GM19035 (cell line): ENCODE measurements at regions not wholly inside any gene's neighbourhood (a gene's known extent, or its start where the extent isn't known, plus 50 kb on each side); places are given as distances from the start of the nearest gene placed in this dataset.
A peak's percentile ranks its signal among the peaks of the same experiment; 100 is the strongest.
"Not testable (repeated sequence)": the region's sequence is repeated elsewhere in the genome, so short reads cannot be mapped to it uniquely, and the experiment has no call there.

Experiments
- ATAC-seq: cut with Tn5 transposase; IDR thresholded peaks from one replicate; pipeline ENCODE4 v1.9.1; 2021; ENCODE audit not compliant: unreplicated experiment

- peak; percentile 96 for ATAC-seq
These were observed 598.7 kb downstream of the SOX5 start for GRCh38 chr12:23350808-23351207.

- no peak for ATAC-seq
These were observed 596.8 kb downstream of the SOX5 start for GRCh38 chr12:23352670-23353069.

- no peak for ATAC-seq
These were observed 594.7 kb downstream of the SOX5 start for GRCh38 chr12:23354800-23355199.

- no peak for ATAC-seq
These were observed 593.0 kb downstream of the SOX5 start for GRCh38 chr12:23356440-23356839.

- ATAC-seq = no peak
These were observed 592.4 kb downstream of the SOX5 start for GRCh38 chr12:23356927-23357708.

- no peak for ATAC-seq
These were observed 589.3 kb downstream of the SOX5 start for GRCh38 chr12:23359975-23360701.

- no peak for ATAC-seq
These were observed 587.5 kb downstream of the SOX5 start for GRCh38 chr12:23361971-23362370.

- no peak for ATAC-seq
These were observed 580.9 kb downstream of the SOX5 start for GRCh38 chr12:23368590-23368989.

GRCh38 chr12:23375621-23376020, 573.8 kb downstream of the SOX5 start:
- no peak for ATAC-seq

- no peak for ATAC-seq
These were observed 573.2 kb downstream of the SOX5 start for GRCh38 chr12:23376238-23376637.

GRCh38 chr12:23380419-23381100, 568.9 kb downstream of the SOX5 start:
- no peak for ATAC-seq

- ATAC-seq = not testable (repeated sequence)
These were observed 560.6 kb downstream of the SOX5 start for GRCh38 chr12:23388898-23389297.

GRCh38 chr12:23389315-23389714, 560.2 kb downstream of the SOX5 start:
- not testable (repeated sequence) for ATAC-seq

- no peak for ATAC-seq
These were observed 550.0 kb downstream of the SOX5 start for GRCh38 chr12:23399402-23399933.

- no peak for ATAC-seq
These were observed 534.3 kb downstream of the SOX5 start for GRCh38 chr12:23415180-23415579.

GRCh38 chr12:23421556-23421955, 527.9 kb downstream of the SOX5 start:
- no peak for ATAC-seq

GRCh38 chr12:23423097-23423687, 526.3 kb downstream of the SOX5 start:
- no peak for ATAC-seq

- ATAC-seq = no peak
These were observed 525.7 kb downstream of the SOX5 start for GRCh38 chr12:23423796-23424195.

- no peak for ATAC-seq
These were observed 524.8 kb downstream of the SOX5 start for GRCh38 chr12:23424685-23425084.

GRCh38 chr12:23426328-23426727, 523.1 kb downstream of the SOX5 start:
- no peak for ATAC-seq

- no peak for ATAC-seq
These were observed 520.7 kb downstream of the SOX5 start for GRCh38 chr12:23428758-23429157.
